T-cell (primary cell): ENCODE measurements at regions not wholly inside any gene's neighbourhood (a gene's known extent, or its start where the extent isn't known, plus 50 kb on each side); places are given as distances from the start of the nearest gene placed in this dataset.
"Not testable (repeated sequence)": the region's sequence is repeated elsewhere in the genome, so short reads cannot be mapped to it uniquely, and the experiment has no call there.

ENCODE experiments used
- ATAC-seq, 4 experiments: fragments of 200-7000 bp in 3 of 4; fragments of 150-1000 bp in 1 of 4; cut with Tn5 transposase; replicated peaks in 1 of 4; 1 replicate in 3 of 4; 2 replicates in 1 of 4; pipeline ENCODE4 v1.10.0; 2021; ENCODE audit warnings: moderate library complexity in 3 of 4, mild to moderate bottlenecking in 2 of 4, moderate number of reproducible peaks in 1 of 4
- CTCF ChIA-PET, 2 donors: fragments of 300-600 bp; sonication (Branson Sonifier 250); formaldehyde crosslinking; loops; one replicate each; lab custom pipeline; 2022; ENCODE audit warnings: antibody characterized with exemption in 2 of 2; lab: Charles Lee
- POLR2A ChIA-PET, 2 donors: fragments of 300-600 bp; sonication (Branson Sonifier 250); formaldehyde crosslinking; loops; one replicate each; lab custom pipeline; 2022; ENCODE audit warnings: antibody characterized with exemption in 2 of 2; lab: Charles Lee
- DNase-seq, 35 experiments: peaks; one replicate each; pipeline versions ENCODE4 v3.0.0 to v3.0.0-alpha.2; 2013 to 2023
- H3K27ac ChIP-seq: one replicate; pipeline ENCODE4 v1.5.1; 2013; ENCODE audit warnings: low read length
- H3K27me3 ChIP-seq, 2 experiments: replicated peaks in 1 of 2; 1 replicate in 1 of 2; 2 replicates in 1 of 2; pipeline versions ENCODE4 v1.6.1 to v1.7.0; 2013; ENCODE audit warnings: low read length in 1 of 2, mixed read lengths in 1 of 2; ENCODE audit not compliant: control insufficient read depth in 2 of 2, insufficient read depth in 2 of 2; ENCODE audit errors: extremely low read depth in 1 of 2
- H3K36me3 ChIP-seq, 2 donors: 1 replicate in 1 of 2; 2 replicates in 1 of 2; pipeline versions ENCODE4 v1.6.1 to v1.7.0; 2013; ENCODE audit warnings: low read length in 1 of 2; ENCODE audit not compliant: control insufficient read depth in 2 of 2, insufficient read depth in 1 of 2; ENCODE audit errors: extremely low read depth in 1 of 2
- H3K4me1 ChIP-seq, 2 experiments: 1 replicate in 1 of 2; 2 replicates in 1 of 2; pipeline versions ENCODE4 v1.6.1 to v1.7.0; 2013; ENCODE audit warnings: low read length in 2 of 2, mixed read lengths in 1 of 2; ENCODE audit not compliant: insufficient read depth in 2 of 2, control insufficient read depth in 1 of 2; ENCODE audit errors: extremely low read depth in 1 of 2
- H3K4me3 ChIP-seq, 2 donors: 1 replicate in 1 of 2; 2 replicates in 1 of 2; pipeline versions ENCODE4 v1.5.1 to v1.7.0; 2013; ENCODE audit warnings: mild to moderate bottlenecking in 2 of 2, low read length in 1 of 2, moderate library complexity in 1 of 2; ENCODE audit not compliant: control insufficient read depth in 1 of 2; ENCODE audit errors: extremely low read depth in 1 of 2
- H3K9me3 ChIP-seq: 2 replicates; pipeline ENCODE4 v1.7.0; 2013
- H3K27ac Mint-ChIP-seq, 2 donors: one replicate each; pipeline ENCODE4 v1.8.0; 2020 to 2021; ENCODE audit warnings: mild to moderate bottlenecking in 2 of 2, mixed read lengths in 2 of 2
- H3K27me3 Mint-ChIP-seq, 2 donors: one replicate each; pipeline ENCODE4 v1.8.0; 2021 to 2022; ENCODE audit warnings: mixed read lengths in 2 of 2
- H3K36me3 Mint-ChIP-seq: one replicate; pipeline ENCODE4 v1.8.0; 2021; ENCODE audit warnings: mixed read lengths
- H3K4me1 Mint-ChIP-seq, 3 donors: one replicate each; pipeline ENCODE4 v1.8.0; 2020 to 2022; ENCODE audit warnings: mixed read lengths in 3 of 3, mild to moderate bottlenecking in 1 of 3
- H3K4me3 Mint-ChIP-seq, 3 donors: one replicate each; pipeline ENCODE4 v1.8.0; 2020 to 2022; ENCODE audit warnings: mild to moderate bottlenecking in 3 of 3, mixed read lengths in 3 of 3, moderate library complexity in 3 of 3
- H3K9me3 Mint-ChIP-seq, 3 donors: one replicate each; pipeline ENCODE4 v1.8.0; 2020 to 2022; ENCODE audit warnings: mixed read lengths in 3 of 3
- WGBS: methylation state at CpG from one replicate; pipeline ENCODE4 v1.1.5; 2013; ENCODE audit warnings: missing lambda C conversion rate; ENCODE audit not compliant: insufficient coverage; 5-methylcytosine and 5-hydroxymethylcytosine counted together

GRCh38 chr10:4902571-4903011 lies 60.6 kb upstream of the AKR1C1 start:
- peaks cover 0 to 11% (median 2%) of the 10 kb centered on the region in 3 donors for H3K4me1 Mint-ChIP-seq
- CTCF ChIA-PET: interaction anchor here in 1 of 2 donors (1.0 kb wide), 1 partner anchor 53 kb away, joined by 3 read pairs; no protein-coding TSS in a partner anchor
- Histone ChIP-seq H3K4me1 (no peaks in the 10 kb centered on the region), H3K4me3 (no peak overlapping the region), H3K27me3 (no peaks in the 10 kb centered on the region), H3K27ac (no peak overlapping the region), H3K9me3 (no peaks in the 10 kb centered on the region), H3K36me3 (no peaks in the 10 kb centered on the region)
- ATAC-seq: peak in 1 of 4 experiments; percentile 38
- DNase-seq: peak in 1 of 35 experiments; percentile 2
- POLR2A ChIA-PET: no interaction called here
- WGBS: 32% methylated on average over 2 of the region's 5 CpGs
- peaks cover 0 to 7% of the 10 kb centered on the region in 2 donors for H3K27me3 Mint-ChIP-seq
- H3K36me3 Mint-ChIP-seq: no peaks in the 10 kb centered on the region
- H3K4me3 Mint-ChIP-seq: peak overlapping the region in 2 of 3 donors; percentile 22 to 30
- H3K27ac Mint-ChIP-seq: peak overlapping the region in 1 of 2 donors; percentile 54
- no peaks in the 10 kb centered on the region for H3K9me3 Mint-ChIP-seq

GRCh38 chr10:4903126-4903525 lies 60.1 kb upstream of the AKR1C1 start:
- ATAC-seq, H3K36me3 ChIP-seq, H3K9me3 ChIP-seq, H3K27ac ChIP-seq, H3K9me3 Mint-ChIP-seq, POLR2A ChIA-PET, H3K27me3 ChIP-seq, H3K4me1 ChIP-seq, H3K36me3 Mint-ChIP-seq, DNase-seq, H3K4me3 ChIP-seq, H3K27me3 Mint-ChIP-seq: not testable (repeated sequence)
- H3K4me1 Mint-ChIP-seq: peaks cover 0 to 11% (median 2%) of the 10 kb centered on the region in 3 donors
- WGBS: 60% methylated on average over 3 of the region's 7 CpGs
- peak overlapping the region in 2 of 3 donors; percentile 22 to 30 for H3K4me3 Mint-ChIP-seq
- CTCF ChIA-PET: interaction anchor here in 1 of 2 donors (1.0 kb wide), 1 partner anchor 54 kb away, joined by 3 read pairs; no protein-coding TSS in a partner anchor
- H3K27ac Mint-ChIP-seq: peak overlapping the region in 1 of 2 donors; percentile 54

GRCh38 chr10:4903675-4904074 lies 59.5 kb upstream of the AKR1C1 start:
- H3K4me3 Mint-ChIP-seq, ATAC-seq, H3K4me1 ChIP-seq, H3K27ac Mint-ChIP-seq, POLR2A ChIA-PET, H3K9me3 ChIP-seq, H3K9me3 Mint-ChIP-seq, H3K27me3 Mint-ChIP-seq, H3K27me3 ChIP-seq, DNase-seq, H3K27ac ChIP-seq, H3K4me3 ChIP-seq, CTCF ChIA-PET, H3K36me3 Mint-ChIP-seq, H3K36me3 ChIP-seq: not testable (repeated sequence)
- WGBS: no CpG with 5 or more reads among the region's 2 CpGs
- peaks cover 0 to 11% (median 2%) of the 10 kb centered on the region in 3 donors for H3K4me1 Mint-ChIP-seq

GRCh38 chr10:4909118-4909517 lies 54.1 kb upstream of the AKR1C1 start:
- Histone ChIP-seq H3K4me3 (no peak overlapping the region), H3K27ac (no peak overlapping the region), H3K27me3 (no peaks in the 10 kb centered on the region), H3K4me1 (no peaks in the 10 kb centered on the region), H3K36me3 (no peaks in the 10 kb centered on the region), H3K9me3 (no peaks in the 10 kb centered on the region)
- POLR2A ChIA-PET: no interaction called here
- ATAC-seq (no peak), DNase-seq (no peak)
- WGBS: 73% methylated on average over 6 of the region's 6 CpGs
- no peak overlapping the region for H3K27ac Mint-ChIP-seq
- H3K9me3 Mint-ChIP-seq: peaks cover 0 to 5% (median 4%) of the 10 kb centered on the region in 3 donors
- CTCF ChIA-PET: no interaction called here
- peaks cover 5% of the 10 kb centered on the region for H3K36me3 Mint-ChIP-seq
- H3K4me1 Mint-ChIP-seq: no peaks in the 10 kb centered on the region
- H3K4me3 Mint-ChIP-seq: no peak overlapping the region
- H3K27me3 Mint-ChIP-seq: peaks cover 0 to 3% of the 10 kb centered on the region in 2 donors
